ENCODE measurements at regions not wholly inside any gene's neighbourhood (a gene's known extent, or its start where the extent isn't known, plus 50 kb on each side); places are given as distances from the start of the nearest gene placed in this dataset.

- no peak for TF ChIP-seq CTCF (IDR thresholded peaks at IDR 0.05)
- DNase-seq (ENCODE audit: low spot score) = no peak
- no peak for ATAC-seq (ENCODE audit: low FRiP score)
These were observed 55.0 kb upstream of the LRFN2 start for GRCh38 chr6:40642190-40642589.

- TF ChIP-seq CTCF (IDR thresholded peaks at IDR 0.05) = no peak
- ATAC-seq (ENCODE audit: low FRiP score) = no peak
- DNase-seq (ENCODE audit: low spot score) = no peak
These were observed 53.5 kb upstream of the LRFN2 start for GRCh38 chr6:40640599-40641227.

Measured in omental fat pad (tissue), 3 donors.